ENCODE measurements at regions not wholly inside any gene's neighbourhood (a gene's known extent, or its start where the extent isn't known, plus 50 kb on each side); places are given as distances from the start of the nearest gene placed in this dataset.

DNA sequence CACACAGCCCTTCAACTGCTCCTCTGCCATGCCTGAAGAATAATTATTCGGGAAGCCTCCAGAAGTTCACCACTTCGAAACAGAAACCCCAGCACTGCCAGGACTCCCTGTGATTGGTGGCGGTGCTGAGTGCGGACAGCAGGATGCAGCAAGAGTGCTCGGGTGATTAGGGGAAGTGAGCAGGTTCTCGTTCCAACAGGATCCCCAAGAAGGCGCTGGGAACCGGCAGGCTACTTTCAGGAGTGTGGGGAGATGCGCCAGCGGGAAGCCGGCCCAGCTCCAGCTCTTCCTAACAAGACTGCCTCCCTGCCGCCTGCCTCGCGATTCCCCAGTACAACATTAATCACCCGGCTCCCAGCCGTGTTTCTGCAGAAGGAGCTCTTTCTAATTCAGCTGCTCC lies 630.2 kb downstream of the BRD1 start:
- no peak for ATAC-seq
- H3K36me3 ChIP-seq (ENCODE audit: insufficient read depth in 1 of 2, low read depth in 1 of 2): no peaks in the 10 kb centered on the region
- DNase-seq: no peak
- intact Hi-C loops (cut with DNase I): no loop called here
- WGBS, 3 donors: 1 to 4% (median 3%) methylated on average over 16 of the region's 16 CpGs
- no peaks in the 10 kb centered on the region for H3K4me1 ChIP-seq
- peaks cover 0 to 1% (median 0%) of the 10 kb centered on the region in 3 donors for H3K27me3 ChIP-seq (ENCODE audit: insufficient read depth in 3 of 3, low read length in 2 of 3)
- H3K27ac ChIP-seq: no peak overlapping the region
- H3K9me3 ChIP-seq: no peaks in the 10 kb centered on the region
- TF ChIP-seq, protein P1, sequence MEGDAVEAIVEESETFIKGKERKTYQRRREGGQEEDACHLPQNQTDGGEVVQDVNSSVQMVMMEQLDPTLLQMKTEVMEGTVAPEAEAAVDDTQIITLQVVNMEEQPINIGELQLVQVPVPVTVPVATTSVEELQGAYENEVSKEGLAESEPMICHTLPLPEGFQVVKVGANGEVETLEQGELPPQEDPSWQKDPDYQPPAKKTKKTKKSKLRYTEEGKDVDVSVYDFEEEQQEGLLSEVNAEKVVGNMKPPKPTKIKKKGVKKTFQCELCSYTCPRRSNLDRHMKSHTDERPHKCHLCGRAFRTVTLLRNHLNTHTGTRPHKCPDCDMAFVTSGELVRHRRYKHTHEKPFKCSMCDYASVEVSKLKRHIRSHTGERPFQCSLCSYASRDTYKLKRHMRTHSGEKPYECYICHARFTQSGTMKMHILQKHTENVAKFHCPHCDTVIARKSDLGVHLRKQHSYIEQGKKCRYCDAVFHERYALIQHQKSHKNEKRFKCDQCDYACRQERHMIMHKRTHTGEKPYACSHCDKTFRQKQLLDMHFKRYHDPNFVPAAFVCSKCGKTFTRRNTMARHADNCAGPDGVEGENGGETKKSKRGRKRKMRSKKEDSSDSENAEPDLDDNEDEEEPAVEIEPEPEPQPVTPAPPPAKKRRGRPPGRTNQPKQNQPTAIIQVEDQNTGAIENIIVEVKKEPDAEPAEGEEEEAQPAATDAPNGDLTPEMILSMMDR (IDR thresholded peaks at IDR 0.05): no peak
- H3K4me3 ChIP-seq: no peak overlapping the region

DNA sequence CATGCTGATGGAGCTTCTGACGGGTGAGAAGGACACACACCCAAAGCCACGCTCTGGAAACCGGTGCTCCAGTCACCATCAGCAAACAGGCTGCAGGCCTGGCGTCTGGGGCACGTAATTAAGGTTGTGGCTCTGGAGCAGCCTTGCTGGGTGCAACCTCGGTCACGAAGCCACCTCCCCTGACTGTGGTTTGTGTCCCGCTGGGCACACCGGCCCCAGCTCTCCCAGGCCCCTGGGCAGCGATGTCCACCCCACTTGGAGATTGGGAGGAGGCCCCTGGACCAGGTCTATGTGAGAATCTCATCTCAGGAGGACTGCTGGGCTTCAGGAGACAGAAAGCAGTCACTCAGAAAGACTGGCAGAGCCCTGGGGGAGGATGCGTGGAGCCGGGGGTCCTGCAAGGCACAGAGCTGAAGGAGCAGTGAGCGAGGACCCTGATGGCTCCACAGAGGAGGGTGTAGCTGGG lies 631.6 kb downstream of the BRD1 start:
- peaks cover 0 to 1% (median 0%) of the 10 kb centered on the region in 3 donors for H3K27me3 ChIP-seq (ENCODE audit: insufficient read depth in 3 of 3, low read length in 2 of 3)
- no peaks in the 10 kb centered on the region for H3K9me3 ChIP-seq
- ATAC-seq (no peak), DNase-seq (no peak)
- H3K27ac ChIP-seq: no peak overlapping the region
- intact Hi-C loops (cut with DNase I): no loop called here
- 80 to 85% (median 85%) methylated on average over 13 of the region's 13 CpGs for WGBS, 3 donors
- H3K36me3 ChIP-seq (ENCODE audit: insufficient read depth in 1 of 2, low read depth in 1 of 2): no peaks in the 10 kb centered on the region
- no peaks in the 10 kb centered on the region for H3K4me1 ChIP-seq
- TF ChIP-seq, protein P1 (IDR thresholded peaks at IDR 0.05): no peak
- no peak overlapping the region for H3K4me3 ChIP-seq

DNA sequence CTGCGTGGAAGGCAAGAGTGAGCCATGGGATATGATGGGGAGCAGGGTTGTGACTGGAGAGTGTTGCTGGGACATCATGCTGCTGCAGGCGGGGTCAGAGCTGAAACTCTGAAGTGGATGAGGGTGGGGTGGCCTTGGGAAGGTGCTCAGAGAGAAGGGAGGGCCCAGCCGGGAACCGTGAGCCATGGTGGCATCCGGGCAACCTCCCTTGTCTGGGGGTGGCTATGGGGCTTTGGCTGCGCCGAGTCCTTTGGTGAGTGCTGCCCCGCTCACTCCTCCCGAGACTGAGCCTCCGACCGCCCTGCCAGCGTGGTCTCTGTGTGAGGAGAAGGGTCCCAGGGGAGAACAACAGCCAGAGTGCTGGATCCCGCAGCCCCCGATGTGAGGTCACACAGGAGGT lies 632.0 kb downstream of the BRD1 start:
- WGBS, 3 donors: 77 to 82% (median 80%) methylated on average over 14 of the region's 14 CpGs
- DNase-seq: no peak
- H3K27me3 ChIP-seq (ENCODE audit: insufficient read depth in 3 of 3, low read length in 2 of 3): peaks cover 0 to 1% (median 0%) of the 10 kb centered on the region in 3 donors

DNA sequence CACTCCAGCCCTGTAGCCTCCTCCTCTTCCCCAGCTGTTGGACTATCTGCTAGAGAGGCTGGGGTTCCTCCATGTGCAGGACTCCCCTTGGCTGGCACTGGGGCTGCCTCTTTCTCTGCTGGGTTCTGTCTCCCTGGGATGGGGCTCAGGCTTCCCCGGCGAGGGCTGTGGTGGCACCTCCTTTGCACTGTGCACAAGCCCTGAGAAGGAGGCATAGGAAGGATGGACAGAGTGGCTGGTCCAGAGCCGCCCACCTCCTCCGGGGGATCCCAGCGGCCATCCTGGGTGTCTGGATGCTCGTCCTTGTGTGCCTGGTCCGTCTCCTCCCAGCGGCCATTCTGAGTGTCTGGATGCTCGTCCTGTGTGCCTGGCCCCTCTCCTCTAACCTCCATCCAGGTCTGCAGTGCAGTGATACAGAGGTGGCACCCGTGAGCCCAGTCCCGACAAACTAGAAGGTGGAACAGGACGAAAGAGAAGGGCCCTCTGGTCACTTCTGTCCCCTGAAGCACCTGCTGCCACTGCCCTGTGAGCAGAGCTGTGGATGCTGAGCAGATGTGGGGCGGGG lies 633.7 kb downstream of the BRD1 start:
- no peaks in the 10 kb centered on the region for H3K4me1 ChIP-seq
- intact Hi-C loops (cut with DNase I): no loop called here
- DNase-seq (peak in 1 of 2 donors; percentile 42), ATAC-seq (no peak)
- H3K4me3 ChIP-seq: no peak overlapping the region
- 82 to 89% (median 84%) methylated on average over 10 to 13 of the region's 13 CpGs for WGBS, 3 donors
- no peak overlapping the region for H3K27ac ChIP-seq
- no peaks in the 10 kb centered on the region for H3K36me3 ChIP-seq (ENCODE audit: insufficient read depth in 1 of 2, low read depth in 1 of 2)
- H3K9me3 ChIP-seq: no peaks in the 10 kb centered on the region
- TF ChIP-seq, protein P1 (IDR thresholded peaks at IDR 0.05): no peak
- peaks cover 0 to 1% (median 0%) of the 10 kb centered on the region in 3 donors for H3K27me3 ChIP-seq (ENCODE audit: insufficient read depth in 3 of 3, low read length in 2 of 3)

More for the DNA sequence above, 632.0 kb downstream of the BRD1 start:
- Histone ChIP-seq H3K9me3 (no peaks in the 10 kb centered on the region), H3K4me1 (no peaks in the 10 kb centered on the region), H3K4me3 (no peak overlapping the region), H3K36me3 (ENCODE audit: insufficient read depth in 1 of 2, low read depth in 1 of 2) (no peaks in the 10 kb centered on the region), H3K27ac (no peak overlapping the region)
- ATAC-seq: no peak
- TF ChIP-seq, protein P1 (IDR thresholded peaks at IDR 0.05): no peak
- intact Hi-C loops (cut with DNase I): no loop called here

DNA sequence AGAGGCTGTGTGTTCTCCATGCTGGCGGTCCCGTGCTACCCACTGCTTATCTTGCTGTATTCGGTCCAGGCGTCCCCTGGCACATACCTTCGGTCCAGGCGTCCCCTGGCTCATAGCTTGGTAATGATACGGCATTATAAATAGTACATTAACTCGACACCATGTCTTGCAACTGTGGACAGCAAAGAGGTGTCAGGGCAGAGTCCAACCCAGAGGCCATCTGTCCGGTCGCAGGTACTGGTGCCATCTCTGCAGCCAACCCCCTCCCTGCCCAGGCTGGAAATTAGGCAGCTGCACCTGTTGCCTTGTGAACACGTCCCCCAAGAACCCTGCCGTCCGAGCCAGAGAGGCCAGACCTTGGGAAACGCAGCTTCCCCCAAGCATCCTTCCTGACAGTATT lies 634.3 kb downstream of the BRD1 start:
- DNase-seq (peak in 1 of 2 donors; percentile 28), ATAC-seq (no peak)
- Histone ChIP-seq H3K9me3 (no peaks in the 10 kb centered on the region), H3K27ac (no peak overlapping the region), H3K27me3 (ENCODE audit: insufficient read depth in 3 of 3, low read length in 2 of 3) (peaks cover 0 to 1% (median 0%) of the 10 kb centered on the region in 3 donors), H3K4me1 (no peaks in the 10 kb centered on the region), H3K36me3 (ENCODE audit: insufficient read depth in 1 of 2, low read depth in 1 of 2) (no peaks in the 10 kb centered on the region), H3K4me3 (no peak overlapping the region)
- intact Hi-C loops (cut with DNase I): no loop called here
- WGBS, 3 donors: 51 to 58% (median 53%) methylated on average over 14 of the region's 14 CpGs
- TF ChIP-seq, protein P1 (IDR thresholded peaks at IDR 0.05): no peak

Measured in psoas muscle (tissue), 7 donors.